ENCODE measurements at regions not wholly inside any gene's neighbourhood (a gene's known extent, or its start where the extent isn't known, plus 50 kb on each side); places are given as distances from the start of the nearest gene placed in this dataset.
"Not testable (repeated sequence)": the region's sequence is repeated elsewhere in the genome, so short reads cannot be mapped to it uniquely, and the experiment has no call there.

- TF ChIP-seq CTCF (IDR thresholded peaks at IDR 0.05; ENCODE audit: extremely low read depth, missing control alignments): no peak
- no peak for DNase-seq (ENCODE audit: low spot score)
Measured at GRCh38 chr2:37795938-37796337, 124.5 kb upstream of the CDC42EP3 start.

GRCh38 chr2:37796481-37796880 lies 125.0 kb upstream of the CDC42EP3 start:
- TF ChIP-seq CTCF (IDR thresholded peaks at IDR 0.05; ENCODE audit: extremely low read depth, missing control alignments): no peak
- no peak for DNase-seq (ENCODE audit: low spot score)

- no peak for TF ChIP-seq CTCF (IDR thresholded peaks at IDR 0.05; ENCODE audit: extremely low read depth, missing control alignments)
- DNase-seq (ENCODE audit: low spot score): no peak
Measured at GRCh38 chr2:37797081-37797480, 125.6 kb upstream of the CDC42EP3 start.

GRCh38 chr2:37798315-37799005 lies 126.6 kb upstream of the RMDN2 start:
- DNase-seq (ENCODE audit: low spot score): peak; percentile 31
- TF ChIP-seq CTCF (IDR thresholded peaks at IDR 0.05; ENCODE audit: extremely low read depth, missing control alignments): no peak

- DNase-seq (ENCODE audit: low spot score): no peak
- no peak for TF ChIP-seq CTCF (IDR thresholded peaks at IDR 0.05; ENCODE audit: extremely low read depth, missing control alignments)
Measured at GRCh38 chr2:37800176-37800858, 124.8 kb upstream of the RMDN2 start.

- TF ChIP-seq CTCF (IDR thresholded peaks at IDR 0.05; ENCODE audit: extremely low read depth, missing control alignments): no peak
- DNase-seq (ENCODE audit: low spot score): no peak
Measured at GRCh38 chr2:37802211-37802752, 122.8 kb upstream of the RMDN2 start.

GRCh38 chr2:37802899-37803379 lies 122.1 kb upstream of the RMDN2 start:
- no peak for DNase-seq (ENCODE audit: low spot score)
- TF ChIP-seq CTCF (IDR thresholded peaks at IDR 0.05; ENCODE audit: extremely low read depth, missing control alignments): no peak

GRCh38 chr2:37806004-37806403 lies 119.1 kb upstream of the RMDN2 start:
- not testable (repeated sequence) for DNase-seq (ENCODE audit: low spot score)
